OCI-LY1 (cell line): ENCODE measurements at regions not wholly inside any gene's neighbourhood (a gene's known extent, or its start where the extent isn't known, plus 50 kb on each side); places are given as distances from the start of the nearest gene placed in this dataset.

ENCODE experiments used
- EZH2 ChIP-seq: fragments of 200-600 bp; sonication (generic), shearing (Covaris generic); IDR thresholded peaks from 2 replicates; pipeline ENCODE4 v1.8.0; 2017; ENCODE audit warnings: borderline replicate concordance, mixed run types, mild to moderate bottlenecking, antibody characterized with exemption, low read length, moderate library complexity, mixed read lengths
- TF ChIP-seq, protein P1 (sequence below): fragments of 200-600 bp; sonication (generic), shearing (Covaris generic); IDR thresholded peaks from 2 replicates; pipeline ENCODE4 v1.5.1; 2017; ENCODE audit warnings: mild to moderate bottlenecking, antibody characterized with exemption, low read length, moderate library complexity, mixed read lengths

DNA sequence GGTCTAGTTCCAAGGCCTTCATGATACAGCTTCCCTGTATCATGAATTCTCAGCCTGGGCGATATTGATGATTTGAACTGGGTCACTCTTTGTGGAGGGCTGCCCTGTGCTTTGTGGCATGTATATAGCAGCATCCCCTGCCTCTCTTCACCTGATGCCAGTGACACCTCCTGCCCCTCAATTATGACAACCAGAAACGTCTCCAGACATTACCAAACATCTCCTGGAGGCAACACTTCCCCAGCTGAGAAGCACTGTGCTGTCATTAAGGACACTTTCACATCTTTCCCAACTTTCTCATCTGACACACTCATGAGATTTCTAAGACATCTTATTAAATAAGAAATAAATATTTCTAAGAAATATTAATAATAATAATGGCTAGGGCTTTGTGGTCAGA lies 315.3 kb downstream of the BCL11B start:
- TF ChIP-seq, protein P1, sequence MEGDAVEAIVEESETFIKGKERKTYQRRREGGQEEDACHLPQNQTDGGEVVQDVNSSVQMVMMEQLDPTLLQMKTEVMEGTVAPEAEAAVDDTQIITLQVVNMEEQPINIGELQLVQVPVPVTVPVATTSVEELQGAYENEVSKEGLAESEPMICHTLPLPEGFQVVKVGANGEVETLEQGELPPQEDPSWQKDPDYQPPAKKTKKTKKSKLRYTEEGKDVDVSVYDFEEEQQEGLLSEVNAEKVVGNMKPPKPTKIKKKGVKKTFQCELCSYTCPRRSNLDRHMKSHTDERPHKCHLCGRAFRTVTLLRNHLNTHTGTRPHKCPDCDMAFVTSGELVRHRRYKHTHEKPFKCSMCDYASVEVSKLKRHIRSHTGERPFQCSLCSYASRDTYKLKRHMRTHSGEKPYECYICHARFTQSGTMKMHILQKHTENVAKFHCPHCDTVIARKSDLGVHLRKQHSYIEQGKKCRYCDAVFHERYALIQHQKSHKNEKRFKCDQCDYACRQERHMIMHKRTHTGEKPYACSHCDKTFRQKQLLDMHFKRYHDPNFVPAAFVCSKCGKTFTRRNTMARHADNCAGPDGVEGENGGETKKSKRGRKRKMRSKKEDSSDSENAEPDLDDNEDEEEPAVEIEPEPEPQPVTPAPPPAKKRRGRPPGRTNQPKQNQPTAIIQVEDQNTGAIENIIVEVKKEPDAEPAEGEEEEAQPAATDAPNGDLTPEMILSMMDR = no peak
- no peak for TF ChIP-seq EZH2
